ENCODE measurements at regions not wholly inside any gene's neighbourhood (a gene's known extent, or its start where the extent isn't known, plus 50 kb on each side); places are given as distances from the start of the nearest gene placed in this dataset.
"Not testable (repeated sequence)": the region's sequence is repeated elsewhere in the genome, so short reads cannot be mapped to it uniquely, and the experiment has no call there.

GRCh38 chr7:39838326-39838725 is 111.7 kb upstream of the CDK13 start:
- no peak overlapping the region for H3K4me3 ChIP-seq
- H3K4me1 ChIP-seq, result no peaks in the 10 kb centered on the region
- H3K27ac ChIP-seq, result no peak overlapping the region
- H3K9me3 ChIP-seq, result no peaks in the 10 kb centered on the region
- TF ChIP-seq POLR2A (IDR thresholded peaks at IDR 0.05) (no peak), EP300 (IDR thresholded peaks at IDR 0.05) (no peak)
- TF ChIP-seq, protein P1, sequence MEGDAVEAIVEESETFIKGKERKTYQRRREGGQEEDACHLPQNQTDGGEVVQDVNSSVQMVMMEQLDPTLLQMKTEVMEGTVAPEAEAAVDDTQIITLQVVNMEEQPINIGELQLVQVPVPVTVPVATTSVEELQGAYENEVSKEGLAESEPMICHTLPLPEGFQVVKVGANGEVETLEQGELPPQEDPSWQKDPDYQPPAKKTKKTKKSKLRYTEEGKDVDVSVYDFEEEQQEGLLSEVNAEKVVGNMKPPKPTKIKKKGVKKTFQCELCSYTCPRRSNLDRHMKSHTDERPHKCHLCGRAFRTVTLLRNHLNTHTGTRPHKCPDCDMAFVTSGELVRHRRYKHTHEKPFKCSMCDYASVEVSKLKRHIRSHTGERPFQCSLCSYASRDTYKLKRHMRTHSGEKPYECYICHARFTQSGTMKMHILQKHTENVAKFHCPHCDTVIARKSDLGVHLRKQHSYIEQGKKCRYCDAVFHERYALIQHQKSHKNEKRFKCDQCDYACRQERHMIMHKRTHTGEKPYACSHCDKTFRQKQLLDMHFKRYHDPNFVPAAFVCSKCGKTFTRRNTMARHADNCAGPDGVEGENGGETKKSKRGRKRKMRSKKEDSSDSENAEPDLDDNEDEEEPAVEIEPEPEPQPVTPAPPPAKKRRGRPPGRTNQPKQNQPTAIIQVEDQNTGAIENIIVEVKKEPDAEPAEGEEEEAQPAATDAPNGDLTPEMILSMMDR (IDR thresholded peaks at IDR 0.05), result no peak
- H3K36me3 ChIP-seq, result no peaks in the 10 kb centered on the region
- WGBS, 2 donors, result 5 to 13% methylated on average over 3 of the region's 3 CpGs
- peak in 1 of 2 donors; percentile 12 for DNase-seq (ENCODE audit: low spot score in 2 of 2)
- H3K27me3 ChIP-seq, result peaks cover 0 to 17% of the 10 kb centered on the region in 2 donors

GRCh38 chr7:39845006-39845405 is 105.0 kb upstream of the CDK13 start:
- no peaks in the 10 kb centered on the region for H3K36me3 ChIP-seq
- H3K9me3 ChIP-seq, result no peaks in the 10 kb centered on the region
- no peaks in the 10 kb centered on the region for H3K27me3 ChIP-seq
- H3K27ac ChIP-seq, result no peak overlapping the region
- 79% methylated on average over 2 of the region's 2 CpGs for WGBS, 2 donors
- no peaks in the 10 kb centered on the region for H3K4me1 ChIP-seq
- DNase-seq (ENCODE audit: low spot score in 2 of 2), result no peak
- TF ChIP-seq POLR2A (IDR thresholded peaks at IDR 0.05) (no peak), EP300 (IDR thresholded peaks at IDR 0.05) (no peak)
- TF ChIP-seq, protein P1 (IDR thresholded peaks at IDR 0.05), result no peak
- no peak overlapping the region for H3K4me3 ChIP-seq

- H3K4me3 ChIP-seq, result no peak overlapping the region
- no peak overlapping the region for H3K27ac ChIP-seq
- WGBS, 2 donors, result 81 to 84% methylated on average over 5 of the region's 5 CpGs
- TF ChIP-seq POLR2A (IDR thresholded peaks at IDR 0.05), result no peak
- TF ChIP-seq EP300 (IDR thresholded peaks at IDR 0.05), result no peak
- TF ChIP-seq, protein P1 (IDR thresholded peaks at IDR 0.05), result no peak
- no peaks in the 10 kb centered on the region for H3K4me1 ChIP-seq
- H3K36me3 ChIP-seq, result no peaks in the 10 kb centered on the region
- no peaks in the 10 kb centered on the region for H3K27me3 ChIP-seq
- DNase-seq (ENCODE audit: low spot score in 2 of 2), result no peak
- no peaks in the 10 kb centered on the region for H3K9me3 ChIP-seq
These were observed 102.8 kb upstream of the CDK13 start for GRCh38 chr7:39847227-39847626.

- WGBS, 2 donors, result 89 to 97% methylated on average over 2 of the region's 2 CpGs
- Histone ChIP-seq H3K4me3 (no peak overlapping the region), H3K27me3 (no peaks in the 10 kb centered on the region), H3K9me3 (no peaks in the 10 kb centered on the region), H3K4me1 (no peaks in the 10 kb centered on the region), H3K36me3 (no peaks in the 10 kb centered on the region), H3K27ac (no peak overlapping the region)
- DNase-seq (ENCODE audit: low spot score in 2 of 2), result no peak
- no peak for TF ChIP-seq POLR2A (IDR thresholded peaks at IDR 0.05)
- TF ChIP-seq EP300 (IDR thresholded peaks at IDR 0.05), result no peak
- TF ChIP-seq, protein P1 (IDR thresholded peaks at IDR 0.05), result no peak
These were observed 98.5 kb upstream of the CDK13 start for GRCh38 chr7:39851466-39852045.

DNA sequence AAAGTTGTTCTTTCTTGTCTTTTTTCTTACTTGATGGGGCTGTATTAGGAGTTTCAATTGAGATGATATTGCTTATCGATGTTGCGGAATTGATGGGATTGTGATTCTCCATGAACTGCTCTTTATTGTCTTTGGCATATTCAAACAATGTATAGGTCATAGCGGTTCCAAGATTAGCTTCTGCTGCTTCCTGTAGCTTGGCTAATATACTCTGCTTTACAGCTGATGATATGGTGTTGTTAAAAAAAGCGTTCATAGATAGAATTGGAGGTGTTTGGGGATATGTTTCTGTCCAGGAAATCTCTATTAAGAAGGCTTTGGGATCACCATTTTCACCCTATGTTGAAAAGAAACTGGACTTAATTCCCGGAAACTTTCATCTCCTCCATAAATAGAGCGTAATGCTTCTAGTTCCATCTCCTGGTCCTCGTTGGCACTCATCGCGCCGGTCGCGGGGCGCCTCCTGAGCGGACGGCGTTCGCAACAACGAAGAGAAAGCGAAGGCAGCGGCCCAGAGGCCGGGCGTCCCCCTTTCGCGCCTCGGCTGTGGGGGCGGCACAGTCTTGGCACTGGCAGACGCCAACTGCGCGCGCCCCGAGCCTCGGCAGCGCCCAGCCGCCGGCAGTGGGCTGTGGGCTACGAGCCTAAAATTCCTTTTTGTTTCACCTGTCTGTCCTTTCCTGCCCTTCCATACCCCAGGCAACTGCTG is 95.3 kb upstream of the CDK13 start:
- H3K4me1 ChIP-seq; H3K27me3 ChIP-seq; H3K36me3 ChIP-seq; H3K27ac ChIP-seq; DNase-seq (ENCODE audit: low spot score in 2 of 2); H3K9me3 ChIP-seq: not testable (repeated sequence)
- peak overlapping the region; percentile 19 to 50 (median 36) for H3K4me3 ChIP-seq
- WGBS, 2 donors, result 10 to 17% methylated on average over 36 of the region's 36 CpGs

Data from tibial nerve (tissue), 4 donors.